ENCODE measurements at regions not wholly inside any gene's neighbourhood (a gene's known extent, or its start where the extent isn't known, plus 50 kb on each side); places are given as distances from the start of the nearest gene placed in this dataset.

DNA sequence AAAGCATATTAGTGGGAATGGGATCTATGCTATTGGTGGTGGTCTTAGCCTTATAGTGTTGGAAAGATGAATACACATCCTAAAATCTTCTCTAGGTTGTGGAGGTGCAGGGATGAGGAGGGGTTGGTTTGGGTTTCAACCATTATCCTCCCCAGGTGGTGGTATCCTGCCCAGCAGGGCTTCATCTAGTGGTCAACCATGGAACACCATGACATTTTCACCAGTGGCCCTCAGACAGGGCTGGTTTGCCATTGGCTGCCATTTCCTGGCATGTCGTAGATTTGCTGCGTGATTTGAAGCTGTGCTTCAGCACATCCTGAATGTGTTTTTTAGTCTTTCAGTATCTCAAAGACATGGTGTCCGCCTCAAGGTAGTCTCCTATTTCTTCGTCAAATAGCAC lies 391.2 kb upstream of the HNRNPA3 start:
- POLR2A ChIA-PET, result no interaction called here
- TF ChIP-seq, protein P1, sequence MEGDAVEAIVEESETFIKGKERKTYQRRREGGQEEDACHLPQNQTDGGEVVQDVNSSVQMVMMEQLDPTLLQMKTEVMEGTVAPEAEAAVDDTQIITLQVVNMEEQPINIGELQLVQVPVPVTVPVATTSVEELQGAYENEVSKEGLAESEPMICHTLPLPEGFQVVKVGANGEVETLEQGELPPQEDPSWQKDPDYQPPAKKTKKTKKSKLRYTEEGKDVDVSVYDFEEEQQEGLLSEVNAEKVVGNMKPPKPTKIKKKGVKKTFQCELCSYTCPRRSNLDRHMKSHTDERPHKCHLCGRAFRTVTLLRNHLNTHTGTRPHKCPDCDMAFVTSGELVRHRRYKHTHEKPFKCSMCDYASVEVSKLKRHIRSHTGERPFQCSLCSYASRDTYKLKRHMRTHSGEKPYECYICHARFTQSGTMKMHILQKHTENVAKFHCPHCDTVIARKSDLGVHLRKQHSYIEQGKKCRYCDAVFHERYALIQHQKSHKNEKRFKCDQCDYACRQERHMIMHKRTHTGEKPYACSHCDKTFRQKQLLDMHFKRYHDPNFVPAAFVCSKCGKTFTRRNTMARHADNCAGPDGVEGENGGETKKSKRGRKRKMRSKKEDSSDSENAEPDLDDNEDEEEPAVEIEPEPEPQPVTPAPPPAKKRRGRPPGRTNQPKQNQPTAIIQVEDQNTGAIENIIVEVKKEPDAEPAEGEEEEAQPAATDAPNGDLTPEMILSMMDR (IDR thresholded peaks at IDR 0.05; ENCODE audit: insufficient read depth, low read length, missing control alignments), result no peak
- DNase-seq (ENCODE audit: low read depth, low spot score), result no peak
- no peak overlapping the region for H3K4me3 ChIP-seq (ENCODE audit: low read depth, low read length)
- CTCF ChIA-PET, result interaction anchor here (1.2 to 3.4 kb wide), 2 partner anchors 8 to 327 kb away, joined by 3 to 16 read pairs; no protein-coding TSS in a partner anchor

GRCh38 chr2:176822060-176822459 lies 390.5 kb upstream of the HNRNPA3 start:
- POLR2A ChIA-PET, result no interaction called here
- no peak for DNase-seq (ENCODE audit: low read depth, low spot score)
- no peak overlapping the region for H3K4me3 ChIP-seq (ENCODE audit: low read depth, low read length)
- TF ChIP-seq, protein P1 (IDR thresholded peaks at IDR 0.05; ENCODE audit: insufficient read depth, low read length, missing control alignments), result no peak
- CTCF ChIA-PET, result interaction anchor here (0.8 to 3.4 kb wide), 3 partner anchors 9 to 326 kb away, joined by 3 to 16 read pairs (median 3); no protein-coding TSS in a partner anchor

DNA sequence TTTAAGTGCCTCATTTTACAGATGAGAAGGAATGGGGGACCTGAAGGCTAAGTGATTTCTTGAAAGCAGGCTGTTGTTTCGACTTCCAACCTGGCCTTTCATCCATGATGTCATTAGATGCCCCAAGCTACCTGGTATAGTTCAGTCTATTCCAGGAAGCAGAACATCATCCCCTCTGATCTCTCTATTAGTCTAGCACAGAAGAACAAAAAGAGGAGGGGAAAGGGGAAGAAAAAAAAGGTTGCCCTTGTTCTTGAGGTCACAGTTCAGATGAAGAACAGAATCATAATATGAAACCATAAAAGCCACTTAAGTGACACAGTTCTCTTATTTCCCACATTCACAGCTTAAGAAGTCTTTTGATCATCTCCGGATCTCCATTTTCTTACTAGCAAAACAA lies 386.2 kb upstream of the HNRNPA3 start:
- no peak for DNase-seq (ENCODE audit: low read depth, low spot score)
- H3K4me3 ChIP-seq (ENCODE audit: low read depth, low read length), result no peak overlapping the region
- POLR2A ChIA-PET, result no interaction called here
- TF ChIP-seq, protein P1 (IDR thresholded peaks at IDR 0.05; ENCODE audit: insufficient read depth, low read length, missing control alignments), result no peak
- CTCF ChIA-PET, result interaction anchor here (0.9 kb wide), 1 partner anchor 12 kb away, joined by 3 read pairs; no protein-coding TSS in a partner anchor

- TF ChIP-seq, protein P1 (IDR thresholded peaks at IDR 0.05; ENCODE audit: insufficient read depth, low read length, missing control alignments), result no peak
- ChIA-PET POLR2A (no interaction called here), CTCF (interaction anchor here (1.0 kb wide), 2 partner anchors 13 to 14 kb away, joined by 3 read pairs; no protein-coding TSS in a partner anchor)
- H3K4me3 ChIP-seq (ENCODE audit: low read depth, low read length), result no peak overlapping the region
- no peak for DNase-seq (ENCODE audit: low read depth, low spot score)
These were observed 385.5 kb upstream of the HNRNPA3 start for GRCh38 chr2:176826984-176827668.

GRCh38 chr2:176830362-176830761 lies 382.2 kb upstream of the HNRNPA3 start:
- H3K4me3 ChIP-seq (ENCODE audit: low read depth, low read length), result no peak overlapping the region
- CTCF ChIA-PET, result no interaction called here
- POLR2A ChIA-PET, result no interaction called here
- no peak for DNase-seq (ENCODE audit: low read depth, low spot score)
- TF ChIP-seq, protein P1 (IDR thresholded peaks at IDR 0.05; ENCODE audit: insufficient read depth, low read length, missing control alignments), result no peak

- CTCF ChIA-PET, result no interaction called here
These were observed 380.5 kb upstream of the HNRNPA3 start for GRCh38 chr2:176832086-176832485.

More at GRCh38 chr2:176832086-176832485, 380.5 kb upstream of the HNRNPA3 start:
- H3K4me3 ChIP-seq (ENCODE audit: low read depth, low read length), result no peak overlapping the region
- TF ChIP-seq, protein P1 (IDR thresholded peaks at IDR 0.05; ENCODE audit: insufficient read depth, low read length, missing control alignments), result no peak
- DNase-seq (ENCODE audit: low read depth, low spot score), result no peak
- POLR2A ChIA-PET, result no interaction called here

Data from AG04449 (cell line).